PFSK-1 (cell line): ENCODE measurements at regions not wholly inside any gene's neighbourhood (a gene's known extent, or its start where the extent isn't known, plus 50 kb on each side); places are given as distances from the start of the nearest gene placed in this dataset.

Experiments
- FOXP2 ChIP-seq: optimal IDR thresholded peaks from 2 replicates; pipeline ENCODE3; 2011; ENCODE audit warnings: borderline replicate concordance, control low read depth, inconsistent platforms; ENCODE audit not compliant: insufficient read depth; ENCODE audit errors: extremely low read length, extremely low read depth
- POLR2AphosphoS5 ChIP-seq: IDR thresholded peaks from 2 replicates; pipeline ENCODE4 v1.6.1; 2012; ENCODE audit warnings: low read depth, mild to moderate bottlenecking, control low read depth, low read length, moderate library complexity
- SIN3A ChIP-seq: IDR thresholded peaks from 2 replicates; pipeline ENCODE4 v1.6.1; 2012; ENCODE audit warnings: mild to moderate bottlenecking, low read length, moderate library complexity, borderline replicate concordance; ENCODE audit not compliant: insufficient read depth
- TAF1 ChIP-seq: IDR thresholded peaks from 2 replicates; pipeline ENCODE4 v1.6.1; 2012; ENCODE audit warnings: low read length, control low read depth, borderline replicate concordance; ENCODE audit not compliant: insufficient read depth
- TF ChIP-seq, protein P1 (sequence below), 2 experiments: IDR thresholded peaks; 2 replicates each; pipeline versions ENCODE4 v1.6.1 to v1.8.0; 2011 to 2012; ENCODE audit warnings: low read depth in 2 of 2, low read length in 2 of 2, control low read depth in 1 of 2, inconsistent platforms in 1 of 2, mild to moderate bottlenecking in 1 of 2, moderate library complexity in 1 of 2; ENCODE audit not compliant: insufficient read depth in 1 of 2

DNA sequence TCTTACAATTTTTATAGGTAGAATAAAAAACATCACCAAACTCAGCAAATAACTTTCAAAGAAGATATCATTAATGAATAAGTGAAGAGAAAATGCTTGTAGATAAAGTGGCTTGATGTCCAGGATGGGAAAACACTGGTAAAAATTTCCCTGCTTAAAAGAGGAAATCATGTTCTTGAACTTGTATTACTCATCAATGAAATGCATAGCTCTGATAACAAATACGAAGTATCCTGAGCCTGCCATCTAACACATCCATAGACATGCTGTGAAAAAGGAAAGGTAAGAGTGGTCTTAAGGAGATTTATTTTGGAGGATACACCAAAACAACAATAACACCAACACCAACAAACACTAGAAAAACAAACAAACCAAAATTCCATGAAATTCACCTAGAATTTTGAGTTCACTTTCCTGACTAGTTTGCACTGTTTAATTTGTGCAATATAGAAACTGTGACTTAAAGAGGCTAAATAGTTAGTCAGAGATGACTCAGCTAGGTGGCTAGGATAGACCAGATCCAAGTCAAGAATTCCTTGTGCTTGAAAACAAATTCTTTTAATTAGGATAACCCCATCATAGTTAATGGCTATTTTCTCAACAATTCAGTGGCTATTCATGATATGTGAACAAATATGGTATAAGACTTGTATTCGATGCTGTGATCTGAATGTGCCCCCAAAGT lies 179.8 kb upstream of the KCNK2 start:
- no peak for TF ChIP-seq POLR2AphosphoS5
- TF ChIP-seq FOXP2 = no peak
- TF ChIP-seq, protein P1, sequence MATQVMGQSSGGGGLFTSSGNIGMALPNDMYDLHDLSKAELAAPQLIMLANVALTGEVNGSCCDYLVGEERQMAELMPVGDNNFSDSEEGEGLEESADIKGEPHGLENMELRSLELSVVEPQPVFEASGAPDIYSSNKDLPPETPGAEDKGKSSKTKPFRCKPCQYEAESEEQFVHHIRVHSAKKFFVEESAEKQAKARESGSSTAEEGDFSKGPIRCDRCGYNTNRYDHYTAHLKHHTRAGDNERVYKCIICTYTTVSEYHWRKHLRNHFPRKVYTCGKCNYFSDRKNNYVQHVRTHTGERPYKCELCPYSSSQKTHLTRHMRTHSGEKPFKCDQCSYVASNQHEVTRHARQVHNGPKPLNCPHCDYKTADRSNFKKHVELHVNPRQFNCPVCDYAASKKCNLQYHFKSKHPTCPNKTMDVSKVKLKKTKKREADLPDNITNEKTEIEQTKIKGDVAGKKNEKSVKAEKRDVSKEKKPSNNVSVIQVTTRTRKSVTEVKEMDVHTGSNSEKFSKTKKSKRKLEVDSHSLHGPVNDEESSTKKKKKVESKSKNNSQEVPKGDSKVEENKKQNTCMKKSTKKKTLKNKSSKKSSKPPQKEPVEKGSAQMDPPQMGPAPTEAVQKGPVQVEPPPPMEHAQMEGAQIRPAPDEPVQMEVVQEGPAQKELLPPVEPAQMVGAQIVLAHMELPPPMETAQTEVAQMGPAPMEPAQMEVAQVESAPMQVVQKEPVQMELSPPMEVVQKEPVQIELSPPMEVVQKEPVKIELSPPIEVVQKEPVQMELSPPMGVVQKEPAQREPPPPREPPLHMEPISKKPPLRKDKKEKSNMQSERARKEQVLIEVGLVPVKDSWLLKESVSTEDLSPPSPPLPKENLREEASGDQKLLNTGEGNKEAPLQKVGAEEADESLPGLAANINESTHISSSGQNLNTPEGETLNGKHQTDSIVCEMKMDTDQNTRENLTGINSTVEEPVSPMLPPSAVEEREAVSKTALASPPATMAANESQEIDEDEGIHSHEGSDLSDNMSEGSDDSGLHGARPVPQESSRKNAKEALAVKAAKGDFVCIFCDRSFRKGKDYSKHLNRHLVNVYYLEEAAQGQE (IDR thresholded peaks at IDR 0.05; ENCODE audit: insufficient read depth in 1 of 2, low read depth in 2 of 2, low read length in 2 of 2) = no peak
- no peak for TF ChIP-seq TAF1
- TF ChIP-seq SIN3A = no peak

DNA sequence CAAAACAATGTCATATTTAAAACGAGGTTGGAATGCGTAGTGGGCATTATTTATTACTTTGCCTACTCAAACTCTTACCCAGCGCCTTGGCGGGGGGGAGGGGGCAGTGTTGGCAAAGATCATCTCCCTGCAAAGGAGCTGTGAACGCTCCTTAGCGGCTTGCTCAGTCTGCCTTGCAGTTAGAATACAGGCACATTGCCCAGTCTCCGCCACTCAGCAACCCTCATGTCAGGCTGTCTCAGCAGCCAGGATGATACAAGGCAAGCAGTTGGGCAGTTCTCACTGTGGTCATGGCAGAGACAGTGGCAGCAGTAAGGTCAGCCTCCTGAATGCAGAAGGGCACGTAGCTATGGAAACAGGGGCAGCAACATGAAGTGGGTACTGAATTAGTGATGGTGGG lies 170.4 kb upstream of the KCNK2 start:
- TF ChIP-seq FOXP2 (no peak), POLR2AphosphoS5 (no peak), SIN3A (no peak), TAF1 (no peak)
- TF ChIP-seq, protein P1 (IDR thresholded peaks at IDR 0.05; ENCODE audit: insufficient read depth in 1 of 2, low read depth in 2 of 2, low read length in 2 of 2) = no peak

- TF ChIP-seq TAF1 (no peak), FOXP2 (no peak), SIN3A (no peak), POLR2AphosphoS5 (no peak)
- TF ChIP-seq, protein P1 (IDR thresholded peaks at IDR 0.05; ENCODE audit: insufficient read depth in 1 of 2, low read depth in 2 of 2, low read length in 2 of 2) = no peak
Measured at GRCh38 chr1:214913966-214914365, 168.6 kb upstream of the KCNK2 start.

DNA sequence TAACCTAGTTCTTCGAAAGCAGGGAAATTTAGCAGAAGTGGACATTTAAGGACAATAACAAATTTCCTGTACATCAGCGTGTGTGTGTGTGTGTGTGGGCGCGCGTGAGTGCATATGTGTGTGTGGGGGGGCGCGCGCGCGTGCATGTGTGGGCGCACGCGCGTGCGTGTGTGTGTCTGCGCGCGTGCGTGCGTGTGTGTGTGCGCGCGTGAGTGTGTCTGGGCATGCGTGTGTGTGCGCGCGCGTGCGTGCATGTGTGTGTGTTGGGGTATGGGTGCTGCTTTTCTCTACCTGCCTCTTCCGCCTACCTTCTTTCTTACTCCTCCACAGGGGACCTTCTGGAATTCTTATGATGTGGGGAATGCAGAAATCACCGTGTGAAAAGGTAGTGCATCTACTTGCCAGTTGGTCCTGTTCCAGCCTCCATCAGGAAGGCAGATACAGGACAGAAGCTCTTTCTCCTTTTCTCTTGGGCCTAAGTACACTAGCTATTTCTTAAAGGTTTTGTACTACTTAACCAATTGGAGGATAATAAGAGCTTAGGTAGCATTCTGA lies 165.4 kb upstream of the KCNK2 start:
- TF ChIP-seq, protein P1 (IDR thresholded peaks at IDR 0.05; ENCODE audit: insufficient read depth in 1 of 2, low read depth in 2 of 2, low read length in 2 of 2) = no peak
- TF ChIP-seq SIN3A = no peak
- no peak for TF ChIP-seq POLR2AphosphoS5
- no peak for TF ChIP-seq TAF1
- no peak for TF ChIP-seq FOXP2
